HL-60 (cell line): ENCODE measurements at regions not wholly inside any gene's neighbourhood (a gene's known extent, or its start where the extent isn't known, plus 50 kb on each side); places are given as distances from the start of the nearest gene placed in this dataset.

ENCODE experiments used
- DNase-seq, 2 experiments: peaks; one replicate each; pipeline ENCODE4 v3.0.0-alpha.2; 2010 to 2020; ENCODE audit warnings: low read depth in 1 of 2, low spot score in 1 of 2
- H3K27ac ChIP-seq: fragments of 250-450 bp; sonication (Bioruptor Pico); replicated peaks from 2 replicates; pipeline ENCODE4 v1.5.1; 2020; ENCODE audit warnings: mild to moderate bottlenecking, moderate library complexity
- H3K27me3 ChIP-seq: fragments of 250-450 bp; sonication (Bioruptor Pico); 2 replicates; pipeline ENCODE4 v1.5.1; 2021; ENCODE audit warnings: mild to moderate bottlenecking, moderate library complexity; ENCODE audit not compliant: insufficient read depth, poor library complexity, severe bottlenecking
- H3K4me3 ChIP-seq: replicated peaks from 2 replicates; pipeline ENCODE4 v1.5.1; 2011; ENCODE audit warnings: mild to moderate bottlenecking, control low read depth, low read length; ENCODE audit not compliant: insufficient read depth
- GABPA ChIP-seq: IDR thresholded peaks from 2 replicates; pipeline ENCODE4 v1.6.1; 2012; ENCODE audit warnings: low read depth
- POLR2AphosphoS5 ChIP-seq: IDR thresholded peaks from 2 replicates; pipeline ENCODE4 v1.6.1; 2012; ENCODE audit warnings: low read depth
- SPI1 ChIP-seq: IDR thresholded peaks from 2 replicates; pipeline ENCODE4 v1.6.1; 2012; ENCODE audit warnings: low read depth, mild to moderate bottlenecking, borderline replicate concordance
- TF ChIP-seq, protein P1 (sequence below): IDR thresholded peaks from 2 replicates; pipeline ENCODE4 v1.6.1; 2012; ENCODE audit warnings: low read depth; ENCODE audit not compliant: insufficient replicate concordance
- TF ChIP-seq, protein P2 (sequence below): IDR thresholded peaks from one replicate; pipeline ENCODE4 v1.5.1; 2011; ENCODE audit warnings: low read length, control low read depth, inconsistent platforms; ENCODE audit not compliant: insufficient read depth

DNA sequence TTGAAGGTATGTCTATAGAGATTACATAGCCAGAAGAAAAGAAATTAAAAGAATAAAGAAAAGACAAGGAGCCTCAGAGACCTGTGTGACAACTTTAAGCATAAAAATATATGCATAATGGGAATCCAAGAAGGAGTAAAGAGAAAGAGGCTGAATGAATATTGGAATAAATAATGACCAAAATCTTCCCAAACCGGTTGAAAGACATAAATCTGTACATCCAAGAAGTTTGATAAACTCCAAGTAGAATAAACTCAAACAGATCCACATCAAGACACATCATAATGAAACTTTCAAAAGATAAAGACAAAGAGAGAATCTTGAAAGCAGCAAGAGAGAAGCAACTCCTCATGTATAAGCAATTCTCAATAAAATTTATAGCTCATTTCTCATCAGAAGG, 132.4 kb upstream of the ZNF516 start:
- TF ChIP-seq, protein P1, sequence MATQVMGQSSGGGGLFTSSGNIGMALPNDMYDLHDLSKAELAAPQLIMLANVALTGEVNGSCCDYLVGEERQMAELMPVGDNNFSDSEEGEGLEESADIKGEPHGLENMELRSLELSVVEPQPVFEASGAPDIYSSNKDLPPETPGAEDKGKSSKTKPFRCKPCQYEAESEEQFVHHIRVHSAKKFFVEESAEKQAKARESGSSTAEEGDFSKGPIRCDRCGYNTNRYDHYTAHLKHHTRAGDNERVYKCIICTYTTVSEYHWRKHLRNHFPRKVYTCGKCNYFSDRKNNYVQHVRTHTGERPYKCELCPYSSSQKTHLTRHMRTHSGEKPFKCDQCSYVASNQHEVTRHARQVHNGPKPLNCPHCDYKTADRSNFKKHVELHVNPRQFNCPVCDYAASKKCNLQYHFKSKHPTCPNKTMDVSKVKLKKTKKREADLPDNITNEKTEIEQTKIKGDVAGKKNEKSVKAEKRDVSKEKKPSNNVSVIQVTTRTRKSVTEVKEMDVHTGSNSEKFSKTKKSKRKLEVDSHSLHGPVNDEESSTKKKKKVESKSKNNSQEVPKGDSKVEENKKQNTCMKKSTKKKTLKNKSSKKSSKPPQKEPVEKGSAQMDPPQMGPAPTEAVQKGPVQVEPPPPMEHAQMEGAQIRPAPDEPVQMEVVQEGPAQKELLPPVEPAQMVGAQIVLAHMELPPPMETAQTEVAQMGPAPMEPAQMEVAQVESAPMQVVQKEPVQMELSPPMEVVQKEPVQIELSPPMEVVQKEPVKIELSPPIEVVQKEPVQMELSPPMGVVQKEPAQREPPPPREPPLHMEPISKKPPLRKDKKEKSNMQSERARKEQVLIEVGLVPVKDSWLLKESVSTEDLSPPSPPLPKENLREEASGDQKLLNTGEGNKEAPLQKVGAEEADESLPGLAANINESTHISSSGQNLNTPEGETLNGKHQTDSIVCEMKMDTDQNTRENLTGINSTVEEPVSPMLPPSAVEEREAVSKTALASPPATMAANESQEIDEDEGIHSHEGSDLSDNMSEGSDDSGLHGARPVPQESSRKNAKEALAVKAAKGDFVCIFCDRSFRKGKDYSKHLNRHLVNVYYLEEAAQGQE: no peak
- TF ChIP-seq, protein P2, sequence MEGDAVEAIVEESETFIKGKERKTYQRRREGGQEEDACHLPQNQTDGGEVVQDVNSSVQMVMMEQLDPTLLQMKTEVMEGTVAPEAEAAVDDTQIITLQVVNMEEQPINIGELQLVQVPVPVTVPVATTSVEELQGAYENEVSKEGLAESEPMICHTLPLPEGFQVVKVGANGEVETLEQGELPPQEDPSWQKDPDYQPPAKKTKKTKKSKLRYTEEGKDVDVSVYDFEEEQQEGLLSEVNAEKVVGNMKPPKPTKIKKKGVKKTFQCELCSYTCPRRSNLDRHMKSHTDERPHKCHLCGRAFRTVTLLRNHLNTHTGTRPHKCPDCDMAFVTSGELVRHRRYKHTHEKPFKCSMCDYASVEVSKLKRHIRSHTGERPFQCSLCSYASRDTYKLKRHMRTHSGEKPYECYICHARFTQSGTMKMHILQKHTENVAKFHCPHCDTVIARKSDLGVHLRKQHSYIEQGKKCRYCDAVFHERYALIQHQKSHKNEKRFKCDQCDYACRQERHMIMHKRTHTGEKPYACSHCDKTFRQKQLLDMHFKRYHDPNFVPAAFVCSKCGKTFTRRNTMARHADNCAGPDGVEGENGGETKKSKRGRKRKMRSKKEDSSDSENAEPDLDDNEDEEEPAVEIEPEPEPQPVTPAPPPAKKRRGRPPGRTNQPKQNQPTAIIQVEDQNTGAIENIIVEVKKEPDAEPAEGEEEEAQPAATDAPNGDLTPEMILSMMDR: no peak
- TF ChIP-seq GABPA (no peak), SPI1 (no peak), POLR2AphosphoS5 (no peak)
- H3K27ac ChIP-seq: no peak overlapping the region
- no peak for DNase-seq
- no peak overlapping the region for H3K4me3 ChIP-seq
- H3K27me3 ChIP-seq: no peaks in the 10 kb centered on the region

DNA sequence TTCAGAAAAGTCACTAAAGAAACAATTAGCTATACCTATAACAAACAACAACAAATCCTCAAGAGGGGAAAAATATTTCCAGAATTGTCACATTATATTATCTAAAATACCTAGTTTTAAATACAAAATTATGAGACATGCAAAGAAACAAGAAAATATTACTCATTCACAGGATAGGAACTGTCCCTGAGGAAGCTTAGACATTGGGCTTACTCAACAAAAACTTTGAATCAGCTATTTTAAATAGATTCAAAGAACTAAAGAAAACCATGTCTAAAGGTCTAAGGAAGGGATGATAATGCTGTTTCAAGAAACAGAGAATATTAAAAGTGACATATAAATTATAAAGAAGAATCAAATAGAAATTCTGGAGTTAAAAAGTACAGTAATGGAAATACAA, 131.9 kb upstream of the ZNF516 start:
- TF ChIP-seq, protein P1: no peak
- no peak for TF ChIP-seq GABPA
- TF ChIP-seq, protein P2: no peak
- TF ChIP-seq POLR2AphosphoS5: no peak
- TF ChIP-seq SPI1: no peak
- H3K27me3 ChIP-seq: no peaks in the 10 kb centered on the region
- H3K4me3 ChIP-seq: no peak overlapping the region
- DNase-seq: no peak
- H3K27ac ChIP-seq: no peak overlapping the region

DNA sequence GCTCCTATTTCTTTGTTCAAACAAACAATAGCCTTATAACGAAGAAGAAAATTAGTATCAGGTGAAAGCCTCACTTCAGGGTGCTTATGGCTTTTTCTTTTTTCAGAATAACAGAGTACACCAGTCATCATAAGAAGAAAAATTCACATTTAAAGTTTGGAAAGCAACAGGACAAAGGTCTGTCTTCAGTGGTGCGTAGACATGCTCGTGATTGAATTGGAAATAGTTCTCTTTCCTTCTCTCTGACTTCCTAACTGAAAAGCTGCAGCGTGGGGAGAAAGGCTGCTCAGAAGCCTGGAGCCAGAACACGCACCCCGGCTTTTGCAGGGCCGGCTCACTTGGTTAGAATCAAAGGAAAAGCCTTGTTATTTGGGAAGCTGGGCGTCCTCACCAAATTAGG, 127.6 kb upstream of the ZNF516 start:
- no peaks in the 10 kb centered on the region for H3K27me3 ChIP-seq

More for the DNA sequence above, 127.6 kb upstream of the ZNF516 start:
- Histone ChIP-seq H3K27ac (no peak overlapping the region), H3K4me3 (no peak overlapping the region)
- no peak for DNase-seq
- TF ChIP-seq, protein P1: no peak
- TF ChIP-seq GABPA (no peak), POLR2AphosphoS5 (no peak), SPI1 (no peak)
- TF ChIP-seq, protein P2: no peak
